GM18502 (cell line): ENCODE measurements at regions not wholly inside any gene's neighbourhood (a gene's known extent, or its start where the extent isn't known, plus 50 kb on each side); places are given as distances from the start of the nearest gene placed in this dataset.
A peak's percentile ranks its signal among the peaks of the same experiment; 100 is the strongest.

Experiments used
- ATAC-seq: cut with Tn5 transposase; IDR thresholded peaks from one replicate; pipeline ENCODE4 v1.9.1; 2021; ENCODE audit warnings: mild to moderate bottlenecking; ENCODE audit not compliant: unreplicated experiment, poor library complexity

DNA sequence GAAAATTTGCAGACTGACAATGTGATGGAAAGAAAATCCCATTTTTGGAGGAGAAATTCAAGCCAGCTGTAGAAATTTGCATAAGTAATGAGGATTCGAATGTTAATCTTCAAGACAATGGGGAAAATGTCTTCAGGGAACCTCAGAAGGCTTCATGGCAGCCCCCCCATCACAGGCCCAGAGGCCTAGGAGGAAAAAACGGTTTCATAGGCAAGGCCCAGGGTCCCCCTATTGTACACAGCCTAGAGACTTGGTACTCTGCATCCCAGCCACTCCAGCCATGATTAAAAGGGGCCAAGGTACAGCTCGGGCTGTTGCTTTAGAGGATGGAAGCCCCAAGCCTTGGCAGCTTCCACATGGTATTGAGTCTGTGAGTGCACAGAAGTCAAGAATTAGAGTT, 303.6 kb upstream of the PCDH7 start:
- no peak for ATAC-seq

DNA sequence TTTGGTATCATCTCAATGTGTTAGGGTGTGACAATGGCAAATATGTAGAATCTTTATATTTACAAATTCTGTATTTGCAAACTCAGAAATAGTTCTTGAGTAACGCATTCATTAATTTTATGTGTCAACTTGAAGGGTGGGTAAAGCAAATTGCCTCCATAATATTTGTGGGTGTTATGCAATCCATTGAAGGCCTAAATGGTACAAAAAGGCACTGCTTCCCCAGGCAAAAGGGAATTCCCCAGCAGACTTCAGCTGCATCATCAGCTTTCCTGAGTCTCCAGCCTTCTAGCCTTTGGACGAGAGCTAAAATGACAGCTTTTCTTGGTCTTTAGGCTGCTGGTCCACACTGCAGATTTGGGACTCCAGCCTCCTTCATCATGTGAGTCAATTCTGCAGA, 292.2 kb upstream of the PCDH7 start:
- ATAC-seq = no peak

DNA sequence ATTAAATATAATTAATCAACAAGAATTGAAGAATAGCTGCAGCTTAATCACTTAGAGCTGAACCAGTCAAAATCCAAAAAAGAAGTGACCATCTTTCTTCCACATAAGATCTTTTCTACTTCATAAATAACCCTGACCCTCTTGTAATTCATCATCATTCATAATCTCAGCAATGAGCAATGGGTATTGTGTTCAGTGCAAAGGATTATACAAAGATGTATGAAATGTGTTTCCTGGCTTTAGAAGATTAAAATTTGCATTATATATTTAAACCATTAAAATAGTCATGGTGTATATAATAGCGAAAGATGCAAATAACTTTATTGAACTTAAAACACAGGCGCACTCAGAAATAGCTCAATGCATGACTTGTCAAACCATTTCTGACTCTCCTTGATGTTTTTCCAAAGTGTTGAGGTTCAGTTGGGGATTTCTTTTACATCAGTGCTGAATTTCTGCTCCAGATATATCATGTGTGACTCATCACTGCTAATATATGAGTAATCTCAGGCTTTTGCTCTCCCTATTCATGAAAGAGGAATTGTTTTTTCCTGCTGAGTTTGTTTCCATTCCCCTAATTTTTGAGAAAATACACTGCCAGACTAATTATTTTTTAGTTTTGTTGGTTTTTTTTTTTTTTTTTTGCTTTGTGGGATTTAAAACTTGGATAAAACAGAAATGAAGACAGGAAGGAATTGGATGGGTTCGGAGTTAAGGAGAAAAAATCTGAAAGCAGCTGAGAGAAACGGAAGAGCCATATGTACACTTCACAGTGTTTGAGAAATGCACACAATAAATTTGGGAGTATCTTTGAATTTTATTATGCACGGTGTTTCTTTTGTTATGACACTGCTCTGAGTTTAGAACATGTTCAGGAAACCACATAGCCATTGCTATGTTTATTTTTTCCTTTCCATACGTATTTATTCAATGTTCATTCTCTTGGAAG, 290.1 kb upstream of the PCDH7 start:
- ATAC-seq = no peak

DNA sequence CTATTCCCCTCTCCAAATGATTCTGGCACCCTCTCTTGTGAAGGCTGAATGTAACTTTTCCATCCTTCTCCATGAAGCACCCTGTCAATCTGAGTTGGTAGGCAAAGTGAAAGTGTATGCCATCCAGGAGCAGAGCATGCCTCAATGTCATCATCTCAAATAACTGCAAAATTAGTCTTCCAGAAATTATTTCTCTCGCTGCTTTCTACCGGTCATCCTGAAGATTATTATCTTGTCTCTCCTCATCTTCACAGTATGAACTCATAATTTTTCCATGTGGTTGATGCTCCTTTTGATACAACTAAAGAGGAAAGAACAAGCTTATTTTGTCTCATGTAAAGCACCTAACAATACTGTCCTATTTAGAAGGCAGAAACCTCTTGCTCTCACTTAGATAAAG, 285.5 kb upstream of the PCDH7 start:
- no peak for ATAC-seq

DNA sequence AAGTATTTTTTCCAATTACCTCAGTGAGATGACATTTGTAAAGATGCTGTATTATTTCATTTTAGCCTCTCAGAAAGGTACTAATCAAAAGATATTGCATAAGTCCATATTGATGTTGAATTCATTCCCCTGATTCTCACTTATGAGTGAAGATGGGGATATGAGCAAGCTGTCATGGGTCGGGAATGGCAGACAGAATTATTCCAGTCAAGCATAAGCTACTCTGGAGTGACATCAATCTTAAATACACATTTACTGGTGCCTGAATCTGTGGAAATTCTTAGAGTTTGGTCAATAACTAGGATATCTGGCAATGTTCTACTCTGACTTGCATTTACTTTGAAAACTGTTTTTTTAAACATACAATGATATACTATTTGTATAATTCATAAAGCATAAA, 283.8 kb upstream of the PCDH7 start:
- no peak for ATAC-seq

DNA sequence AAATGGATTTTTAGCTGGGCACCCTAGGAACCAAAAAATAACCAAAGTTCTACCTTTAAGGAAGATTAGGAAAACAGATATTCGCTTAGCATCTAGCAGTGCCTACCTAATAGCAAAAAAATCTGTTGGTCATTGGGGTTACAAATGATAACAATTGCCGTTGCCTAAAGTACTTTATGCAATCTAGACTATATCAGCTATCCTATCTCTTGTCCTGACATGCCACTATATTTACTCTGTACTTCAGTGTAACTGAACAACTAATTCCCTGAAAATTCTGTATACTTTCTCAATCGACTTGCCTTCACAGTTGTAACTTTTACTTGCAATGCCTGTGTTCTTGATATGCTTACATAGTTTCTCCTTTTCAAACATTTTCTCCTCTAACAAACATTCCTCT, 282.9 kb upstream of the PCDH7 start:
- no peak for ATAC-seq

DNA sequence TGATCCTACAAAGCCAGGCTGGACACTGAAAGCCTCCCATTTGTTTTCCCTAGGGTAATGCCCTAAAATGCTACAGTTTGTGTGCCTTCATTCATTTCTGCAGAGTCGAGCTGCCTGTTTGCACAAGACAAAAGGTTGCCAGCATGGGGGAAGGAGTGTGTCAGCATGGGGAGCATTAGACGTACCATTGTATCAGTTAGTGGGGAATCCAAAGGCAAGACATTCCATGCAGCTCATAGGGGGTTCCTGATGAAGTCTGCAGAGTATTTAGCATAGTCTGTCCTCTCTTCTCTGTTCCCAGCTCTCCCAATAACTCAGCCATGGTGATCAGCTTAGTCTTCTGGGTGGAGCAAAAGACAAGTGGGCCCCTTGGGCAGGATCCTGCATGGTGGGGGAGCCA, 276.9 kb upstream of the PCDH7 start:
- ATAC-seq = no peak

DNA sequence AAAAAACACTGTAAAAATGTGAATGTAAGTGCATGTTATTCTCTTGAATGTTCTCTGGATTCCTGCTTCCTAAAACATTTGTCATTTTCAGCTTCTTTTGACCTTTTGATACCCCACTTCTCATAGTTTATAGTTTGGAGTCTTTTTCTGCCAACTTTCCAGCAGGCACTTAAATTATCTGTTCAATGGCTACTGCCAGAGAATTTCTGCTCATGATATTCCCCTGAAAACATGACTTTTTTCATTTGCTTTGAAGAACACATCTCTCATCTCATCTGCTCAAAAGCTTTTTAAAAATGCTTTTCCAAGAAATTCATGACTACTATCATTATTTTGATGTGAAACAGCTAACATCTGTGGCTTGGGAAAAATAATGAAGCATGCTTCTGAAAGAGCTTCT, 269.7 kb upstream of the PCDH7 start:
- no peak for ATAC-seq

DNA sequence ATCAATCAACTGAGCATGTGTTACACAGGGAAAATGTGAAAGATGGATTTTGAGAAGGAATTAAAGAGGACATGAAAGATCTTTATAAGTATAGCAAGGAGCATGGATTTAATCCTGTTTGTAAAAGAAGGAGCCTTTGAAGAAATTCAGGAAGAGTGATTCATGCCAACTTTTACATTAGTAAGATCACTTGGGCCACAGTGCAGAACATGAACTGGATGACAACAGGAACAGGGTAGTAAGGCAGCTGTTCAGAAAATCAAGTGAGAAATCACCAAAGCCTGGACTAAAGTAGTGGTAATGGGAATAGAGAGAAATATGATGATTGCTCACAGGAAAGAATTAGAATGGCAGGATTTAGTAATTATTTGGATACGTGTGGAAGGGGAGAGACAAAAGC, 265.7 kb upstream of the PCDH7 start:
- ATAC-seq = no peak

DNA sequence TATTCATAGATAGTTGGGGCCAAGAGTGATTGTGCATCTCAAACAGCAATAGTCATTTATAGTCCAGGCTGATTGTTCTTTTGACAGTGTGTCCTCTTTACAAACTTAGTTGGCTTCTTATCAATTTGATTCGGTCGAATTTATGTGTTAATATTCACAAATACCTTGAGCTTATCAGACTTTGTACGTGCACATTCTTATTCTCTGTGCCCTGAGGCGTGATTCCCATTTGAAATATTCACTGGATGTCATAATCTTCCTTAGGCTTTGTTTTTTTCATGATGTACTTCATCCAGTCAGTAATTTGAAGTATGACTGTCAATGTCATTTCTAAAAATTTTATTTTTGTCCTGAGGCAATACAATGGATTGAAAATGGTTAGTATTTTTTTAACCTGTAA, 263.5 kb upstream of the PCDH7 start:
- ATAC-seq = no peak

DNA sequence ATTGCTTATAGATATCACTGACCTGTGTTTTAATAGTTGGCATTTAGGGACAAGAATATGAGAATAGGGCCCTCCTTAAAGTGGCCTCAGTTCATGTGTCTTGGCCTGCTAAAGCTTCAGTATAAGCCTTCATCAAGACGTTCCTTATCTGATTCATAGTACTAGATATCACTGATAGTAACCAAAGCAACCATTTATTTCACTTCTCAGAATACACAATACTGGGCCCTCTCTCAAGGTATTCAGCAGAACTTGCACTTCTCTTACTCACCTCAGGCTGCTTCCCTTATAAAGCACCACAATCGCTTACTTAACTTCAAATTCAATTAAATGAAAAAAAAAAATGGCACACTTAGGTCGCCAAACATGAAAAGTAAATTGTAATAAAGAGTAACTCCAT, 259.4 kb upstream of the PCDH7 start:
- ATAC-seq = no peak

DNA sequence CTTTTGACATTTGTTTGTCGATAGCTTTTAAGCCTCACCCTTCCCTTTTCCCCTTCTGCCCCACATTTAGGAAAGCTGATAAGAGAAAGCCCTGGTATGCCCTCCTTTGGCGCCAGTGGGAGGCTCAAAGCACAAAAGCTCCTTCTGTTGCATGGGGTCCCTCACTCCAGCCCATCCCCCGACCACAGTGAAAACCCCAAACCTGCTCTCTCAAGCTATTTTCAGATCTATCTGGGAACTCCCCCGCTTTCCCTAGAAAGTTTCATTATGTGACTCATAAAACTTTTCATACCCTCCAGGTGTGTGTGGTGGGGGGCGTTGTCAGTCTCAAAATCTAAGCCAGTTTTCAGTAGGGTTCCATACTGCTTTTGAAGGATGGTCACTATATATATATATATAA, 259.0 kb upstream of the PCDH7 start:
- ATAC-seq = peak; percentile 54

DNA sequence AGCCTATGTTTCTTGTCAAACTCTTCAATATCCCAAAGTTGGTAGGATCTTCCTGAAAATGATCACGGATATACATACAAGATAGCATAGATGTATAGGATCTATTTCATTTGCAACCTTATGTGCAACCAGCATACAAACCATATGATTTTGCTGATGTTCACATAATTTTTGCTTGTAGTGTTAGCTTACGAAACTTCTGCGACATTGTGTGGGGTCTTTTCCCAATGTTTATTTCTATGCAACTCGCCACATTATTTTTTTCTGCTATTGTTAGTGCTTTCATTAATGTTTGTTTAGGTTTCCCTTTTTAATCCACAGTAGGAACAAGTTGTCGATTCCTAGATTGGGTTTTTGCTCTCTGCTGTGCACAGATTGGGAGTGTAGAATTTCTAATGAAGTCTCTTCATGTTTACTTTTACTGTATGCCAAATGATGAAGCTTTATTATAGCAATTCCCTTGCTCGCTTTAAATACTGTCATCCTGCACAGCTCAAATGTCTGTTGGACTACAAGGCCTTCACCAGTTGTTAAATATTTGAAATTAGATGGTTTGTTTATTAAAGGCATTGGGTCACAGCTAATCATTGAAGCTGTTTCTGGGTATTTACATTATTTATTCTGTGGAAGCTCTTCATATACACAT, 257.6 kb upstream of the PCDH7 start:
- ATAC-seq = no peak

DNA sequence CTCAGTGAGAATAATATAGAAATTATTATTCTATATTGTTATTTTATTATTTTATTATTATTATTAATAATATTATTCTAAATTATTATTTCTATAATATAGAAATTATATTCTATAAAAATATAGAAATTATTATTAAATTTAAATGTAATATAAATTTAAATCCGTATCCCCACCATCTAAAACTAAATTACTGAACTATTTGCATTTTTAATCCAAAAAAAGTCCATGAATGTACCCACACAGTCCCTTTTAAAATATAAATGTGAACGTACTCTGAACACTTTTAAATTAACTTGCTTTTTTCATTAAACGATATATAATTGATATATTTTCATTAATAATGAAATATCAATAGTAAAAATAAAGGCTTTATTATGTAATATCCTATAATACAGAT, 248.3 kb upstream of the PCDH7 start:
- ATAC-seq = no peak

DNA sequence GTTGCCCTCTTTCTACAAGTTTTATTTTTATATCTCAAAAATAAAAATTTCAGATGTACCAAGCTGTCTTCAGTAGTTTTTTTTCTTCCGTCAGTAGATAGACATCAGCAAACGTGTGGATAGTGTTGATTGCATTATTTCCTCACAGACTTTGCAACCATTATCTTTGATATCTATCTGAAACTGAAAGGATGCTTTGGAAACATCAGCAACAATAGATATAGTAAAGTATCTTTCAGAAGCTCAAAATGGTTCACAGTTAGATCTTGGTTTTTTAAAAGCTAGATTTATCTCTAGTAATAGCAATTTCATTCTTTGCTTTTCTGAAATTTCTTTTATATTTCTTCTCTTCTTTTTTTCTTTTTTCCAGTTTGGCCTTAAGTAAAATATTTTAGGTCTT, 246.9 kb upstream of the PCDH7 start:
- ATAC-seq = no peak

DNA sequence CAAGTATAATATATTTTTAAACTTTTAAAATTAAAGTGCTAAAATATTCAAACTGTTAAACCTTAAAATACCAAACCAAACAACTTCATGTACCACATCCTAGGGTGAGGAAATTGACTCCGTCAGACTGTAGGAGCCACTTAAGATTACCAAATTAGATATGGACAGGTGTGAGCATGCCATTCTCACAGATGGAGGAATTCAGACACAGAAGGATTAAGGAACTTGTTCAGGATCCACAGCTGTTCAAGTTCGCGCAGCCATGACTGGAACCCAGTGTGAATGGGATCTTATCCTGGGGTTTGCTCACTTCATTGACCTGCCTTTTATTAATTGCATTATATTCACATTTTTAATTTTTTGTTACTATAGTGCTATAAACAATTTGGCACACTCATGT, 224.9 kb upstream of the PCDH7 start:
- no peak for ATAC-seq

DNA sequence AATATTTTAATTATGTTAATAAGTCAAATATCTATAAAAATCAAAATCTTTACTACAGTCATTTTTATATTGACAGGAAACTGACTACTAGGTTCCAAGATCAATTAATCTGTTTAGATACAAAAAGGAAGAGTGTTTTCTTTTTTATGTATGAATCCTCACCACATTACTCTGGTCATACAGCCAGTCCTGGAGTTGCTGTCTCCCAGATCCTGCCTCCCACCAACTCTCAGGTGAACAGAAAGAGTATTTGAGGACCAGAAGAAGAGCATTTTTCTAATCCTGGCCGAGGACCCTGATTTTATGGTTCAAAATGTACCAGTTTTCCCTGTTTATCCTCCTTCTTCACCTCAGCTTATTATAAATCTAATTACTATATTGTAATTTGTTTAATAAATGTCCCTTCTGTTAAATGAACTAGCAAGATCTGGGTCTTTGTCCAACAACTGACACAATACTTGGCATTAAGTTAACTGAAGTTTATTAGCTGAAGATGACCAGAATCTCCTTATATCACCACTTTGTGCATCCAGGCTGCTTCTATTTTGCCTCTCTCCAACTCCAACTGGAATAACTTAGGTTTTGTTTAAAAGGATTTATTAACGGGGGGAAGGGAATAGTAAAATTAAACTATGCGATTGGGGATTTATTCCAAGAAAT, 224.4 kb upstream of the PCDH7 start:
- ATAC-seq = no peak

DNA sequence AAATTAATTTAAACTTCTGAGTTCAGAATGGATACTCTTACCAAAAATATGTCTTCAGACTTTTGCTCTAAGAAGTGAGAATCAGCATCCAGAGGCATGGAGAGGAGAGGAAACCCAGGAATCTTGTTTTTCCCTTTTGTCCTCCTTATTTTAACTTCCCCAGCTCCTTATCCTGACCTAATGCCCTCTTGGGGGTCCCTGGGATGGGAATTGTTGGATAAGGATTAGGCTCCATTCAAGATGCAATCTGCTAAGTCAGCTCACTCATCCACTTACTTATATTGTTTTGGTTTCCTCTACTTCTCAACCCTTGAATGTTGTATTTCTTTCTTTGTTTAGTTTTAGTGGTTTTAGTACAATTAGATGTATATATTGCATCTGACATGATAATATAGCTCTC, 208.4 kb upstream of the PCDH7 start:
- no peak for ATAC-seq

DNA sequence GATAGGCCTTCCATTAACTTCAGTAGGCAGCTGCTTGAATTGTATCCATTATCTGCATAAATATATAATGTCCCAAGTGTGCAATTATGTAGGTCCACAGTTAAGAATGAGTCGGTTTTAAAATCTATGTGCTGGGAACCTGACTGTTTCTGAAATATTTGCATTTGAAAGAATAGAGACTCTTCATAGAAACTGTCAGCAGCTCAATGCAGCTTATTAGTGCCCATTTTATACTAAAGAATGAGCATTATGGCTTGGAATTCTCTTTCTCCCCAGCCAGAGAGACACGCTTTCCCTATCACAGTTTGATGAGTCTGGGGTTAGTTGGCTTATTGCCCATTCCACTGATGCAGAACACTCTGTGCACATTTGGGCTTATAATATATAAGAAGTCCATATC, 202.0 kb upstream of the PCDH7 start:
- no peak for ATAC-seq

DNA sequence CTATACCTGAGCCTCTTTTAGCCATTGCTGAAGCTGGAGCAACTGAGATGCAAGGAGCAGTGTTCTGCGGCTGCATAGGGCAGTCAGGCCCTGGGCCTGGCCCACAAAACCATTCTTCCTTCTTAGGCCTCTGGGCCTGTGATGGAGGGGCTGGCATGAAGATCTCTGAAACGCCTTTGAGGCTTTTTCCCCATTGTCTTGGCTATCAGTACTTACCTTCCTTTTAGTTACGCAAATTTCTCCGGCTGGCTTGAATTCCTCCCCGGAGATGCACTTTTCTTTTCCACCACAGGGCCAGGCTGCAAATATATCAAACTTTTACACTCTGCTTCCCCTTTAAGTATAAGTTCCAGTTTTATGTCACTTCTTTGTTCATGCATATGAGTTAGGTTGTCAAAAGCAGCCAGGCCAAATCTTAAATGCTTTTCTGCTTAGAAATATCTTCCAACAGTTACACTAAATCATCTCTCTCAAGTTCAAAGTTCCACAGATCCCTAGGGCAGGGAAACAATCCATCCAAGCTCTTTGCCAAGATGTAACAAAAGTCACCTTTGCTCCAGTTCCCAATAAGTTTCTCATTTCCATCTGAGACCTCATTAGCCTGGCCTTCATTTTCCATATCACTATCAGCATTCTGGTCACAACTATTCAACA, 194.4 kb upstream of the PCDH7 start:
- no peak for ATAC-seq

DNA sequence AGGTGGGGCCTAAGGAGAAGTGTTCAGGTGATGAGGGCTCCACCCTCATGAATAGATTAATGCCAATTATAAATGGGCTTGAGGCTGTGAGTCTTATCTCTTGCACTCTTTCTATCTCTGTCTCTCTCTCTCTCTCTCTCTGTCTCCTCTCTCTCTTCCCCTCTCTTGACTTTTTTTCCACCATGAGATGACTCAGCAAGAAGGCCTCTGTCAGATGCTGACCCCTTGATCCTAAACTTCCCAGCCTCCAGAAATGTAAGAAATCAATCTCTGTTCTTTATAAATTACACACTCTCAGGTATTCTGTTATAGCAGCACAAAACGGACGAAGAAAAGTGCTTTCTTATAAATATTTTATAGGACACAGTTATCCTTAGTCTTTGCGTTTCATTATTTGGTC, 184.9 kb upstream of the PCDH7 start:
- no peak for ATAC-seq
